MM.1S (cell line): ENCODE measurements at regions not wholly inside any gene's neighbourhood (a gene's known extent, or its start where the extent isn't known, plus 50 kb on each side); places are given as distances from the start of the nearest gene placed in this dataset.

Experiments used
- DNase-seq: peaks from one replicate; pipeline ENCODE4 v3.0.0-alpha.2; 2015
- H2AFZ ChIP-seq: fragments of 300-600 bp; sonication (generic); 2 replicates; pipeline ENCODE4 v1.6.0; 2016; ENCODE audit warnings: antibody characterized with exemption, low read length
- H3F3A ChIP-seq: fragments of 300-600 bp; sonication (generic); 2 replicates; pipeline ENCODE4 v1.6.1; 2016; ENCODE audit warnings: mild to moderate bottlenecking, antibody characterized with exemption, low read length, moderate library complexity, mixed read lengths; ENCODE audit not compliant: insufficient read depth
- H3K27ac ChIP-seq: fragments of 300-600 bp; sonication (generic); 2 replicates; pipeline ENCODE4 v1.5.1; 2016; ENCODE audit warnings: mild to moderate bottlenecking, low read length
- H3K27me3 ChIP-seq: fragments of 300-600 bp; sonication (generic); replicated peaks from 2 replicates; pipeline ENCODE4 v1.6.0; 2016; ENCODE audit warnings: low read length; ENCODE audit not compliant: insufficient read depth
- H3K36me3 ChIP-seq: fragments of 300-600 bp; sonication (generic); replicated peaks from 2 replicates; pipeline ENCODE4 v1.6.1; 2016; ENCODE audit warnings: mild to moderate bottlenecking, low read length, mixed read lengths; ENCODE audit not compliant: insufficient read depth
- H3K4me1 ChIP-seq: fragments of 300-600 bp; sonication (generic); 2 replicates; pipeline ENCODE4 v1.6.1; 2016; ENCODE audit warnings: low read length, mixed read lengths
- H3K4me2 ChIP-seq: fragments of 300-600 bp; sonication (generic); 2 replicates; pipeline ENCODE4 v1.6.0; 2016; ENCODE audit warnings: low read depth, low read length
- H3K4me3 ChIP-seq: fragments of 300-600 bp; sonication (generic); 2 replicates; pipeline ENCODE4 v1.5.1; 2016; ENCODE audit warnings: low read length, mixed read lengths
- H3K79me2 ChIP-seq: fragments of 300-600 bp; sonication (generic); 2 replicates; pipeline ENCODE4 v1.6.1; 2016; ENCODE audit warnings: mixed run types, low read length, mixed read lengths
- H3K9ac ChIP-seq: fragments of 300-600 bp; sonication (generic); 2 replicates; pipeline ENCODE4 v1.6.1; 2016; ENCODE audit warnings: low read length, mixed read lengths
- H3K9me2 ChIP-seq: fragments of 300-600 bp; sonication (generic); replicated peaks from 2 replicates; pipeline ENCODE4 v1.6.1; 2016; ENCODE audit warnings: mild to moderate bottlenecking, low read length, mixed read lengths; ENCODE audit not compliant: insufficient read depth
- H3K9me3 ChIP-seq: fragments of 300-600 bp; sonication (generic); replicated peaks from 2 replicates; pipeline ENCODE4 v1.6.1; 2016; ENCODE audit warnings: mild to moderate bottlenecking, low read length, mixed read lengths; ENCODE audit not compliant: insufficient read depth
- H4K20me1 ChIP-seq: fragments of 300-600 bp; sonication (generic); 2 replicates; pipeline ENCODE4 v1.6.1; 2016; ENCODE audit warnings: mild to moderate bottlenecking, low read length, moderate library complexity, mixed read lengths; ENCODE audit not compliant: insufficient read depth
- CTCF ChIP-seq: fragments of 300-600 bp; sonication (generic); IDR thresholded peaks from 2 replicates; pipeline ENCODE4 v1.5.1; 2016; ENCODE audit warnings: antibody characterized with exemption, low read length, mixed read lengths
- EZH2 ChIP-seq: fragments of 300-600 bp; sonication (generic); optimal IDR thresholded peaks from 2 replicates; pipeline ENCODE3; 2017; ENCODE audit warnings: low read depth, mild to moderate bottlenecking, antibody characterized with exemption, low read length, mixed read lengths
- EZH2phosphoT487 ChIP-seq: fragments of 300-600 bp; sonication (generic); IDR thresholded peaks from 2 replicates; pipeline ENCODE4 v1.6.1; 2018; ENCODE audit warnings: antibody characterized with exemption, low read length

GRCh38 chr1:220994671-220995070 is 115.4 kb downstream of the HLX start:
- no peak overlapping the region for H3K4me3 ChIP-seq
- no peaks in the 10 kb centered on the region for H3K79me2 ChIP-seq
- no peaks in the 10 kb centered on the region for H3K9me3 ChIP-seq
- DNase-seq: no peak
- no peak overlapping the region for H2AFZ ChIP-seq
- H3K4me2 ChIP-seq: no peak overlapping the region
- H3K4me1 ChIP-seq: no peaks in the 10 kb centered on the region
- H3K36me3 ChIP-seq: no peaks in the 10 kb centered on the region
- no peak overlapping the region for H3K9ac ChIP-seq
- no peaks in the 10 kb centered on the region for H4K20me1 ChIP-seq
- H3F3A ChIP-seq: no peaks in the 10 kb centered on the region
- no peaks in the 10 kb centered on the region for H3K27me3 ChIP-seq
- no peak for TF ChIP-seq CTCF
- no peak for TF ChIP-seq EZH2
- TF ChIP-seq EZH2phosphoT487: no peak
- H3K27ac ChIP-seq: no peak overlapping the region
- no peaks in the 10 kb centered on the region for H3K9me2 ChIP-seq

- Histone ChIP-seq H3K9me3 (no peaks in the 10 kb centered on the region), H3K27me3 (no peaks in the 10 kb centered on the region), H3K9ac (no peak overlapping the region), H3F3A (no peaks in the 10 kb centered on the region), H3K4me3 (no peak overlapping the region), H3K4me1 (no peaks in the 10 kb centered on the region), H3K4me2 (no peak overlapping the region), H3K9me2 (no peaks in the 10 kb centered on the region), H3K36me3 (no peaks in the 10 kb centered on the region), H2AFZ (no peak overlapping the region), H3K79me2 (no peaks in the 10 kb centered on the region), H3K27ac (no peak overlapping the region), H4K20me1 (no peaks in the 10 kb centered on the region)
- no peak for DNase-seq
- TF ChIP-seq CTCF (no peak), EZH2 (no peak), EZH2phosphoT487 (no peak)
Observed at GRCh38 chr1:220997791-220998190, 118.5 kb downstream of the HLX start.

- no peak for DNase-seq
- H3K4me2 ChIP-seq: no peak overlapping the region
Observed at GRCh38 chr1:220999872-221000863, 120.9 kb downstream of the HLX start.

More at GRCh38 chr1:220999872-221000863, 120.9 kb downstream of the HLX start:
- Histone ChIP-seq H2AFZ (no peak overlapping the region), H3K9me2 (no peaks in the 10 kb centered on the region), H3K27me3 (no peaks in the 10 kb centered on the region), H3K9ac (no peak overlapping the region), H3K27ac (no peak overlapping the region), H3K79me2 (no peaks in the 10 kb centered on the region), H3K36me3 (no peaks in the 10 kb centered on the region), H3F3A (no peaks in the 10 kb centered on the region), H3K4me1 (no peaks in the 10 kb centered on the region), H3K9me3 (no peaks in the 10 kb centered on the region), H4K20me1 (no peaks in the 10 kb centered on the region), H3K4me3 (no peak overlapping the region)
- TF ChIP-seq CTCF: no peak
- TF ChIP-seq EZH2: no peak
- TF ChIP-seq EZH2phosphoT487: no peak
